Sciatic nerve (tissue), 2 donors: ENCODE measurements at regions not wholly inside any gene's neighbourhood (a gene's known extent, or its start where the extent isn't known, plus 50 kb on each side); places are given as distances from the start of the nearest gene placed in this dataset.

Source experiments
- ATAC-seq: fragments of 200-7000 bp; cut with Tn5 transposase; one replicate; pipeline ENCODE4 v1.9.1; 2020; ENCODE audit warnings: mild to moderate bottlenecking, moderate library complexity
- DNase-seq: peaks from one replicate; pipeline ENCODE4 v3.0.0-alpha.2; 2020; ENCODE audit warnings: low spot score
- intact Hi-C: fragments of 100-400 bp; cut with DNase I; formaldehyde crosslinking; loops from one replicate; pipeline ENCODE4 v1.14.2; 2022
- donor health status: DM: no; HTN: no; CAD: no.
- donor health status: DM: no; HTN: no; CAD: no.

DNA sequence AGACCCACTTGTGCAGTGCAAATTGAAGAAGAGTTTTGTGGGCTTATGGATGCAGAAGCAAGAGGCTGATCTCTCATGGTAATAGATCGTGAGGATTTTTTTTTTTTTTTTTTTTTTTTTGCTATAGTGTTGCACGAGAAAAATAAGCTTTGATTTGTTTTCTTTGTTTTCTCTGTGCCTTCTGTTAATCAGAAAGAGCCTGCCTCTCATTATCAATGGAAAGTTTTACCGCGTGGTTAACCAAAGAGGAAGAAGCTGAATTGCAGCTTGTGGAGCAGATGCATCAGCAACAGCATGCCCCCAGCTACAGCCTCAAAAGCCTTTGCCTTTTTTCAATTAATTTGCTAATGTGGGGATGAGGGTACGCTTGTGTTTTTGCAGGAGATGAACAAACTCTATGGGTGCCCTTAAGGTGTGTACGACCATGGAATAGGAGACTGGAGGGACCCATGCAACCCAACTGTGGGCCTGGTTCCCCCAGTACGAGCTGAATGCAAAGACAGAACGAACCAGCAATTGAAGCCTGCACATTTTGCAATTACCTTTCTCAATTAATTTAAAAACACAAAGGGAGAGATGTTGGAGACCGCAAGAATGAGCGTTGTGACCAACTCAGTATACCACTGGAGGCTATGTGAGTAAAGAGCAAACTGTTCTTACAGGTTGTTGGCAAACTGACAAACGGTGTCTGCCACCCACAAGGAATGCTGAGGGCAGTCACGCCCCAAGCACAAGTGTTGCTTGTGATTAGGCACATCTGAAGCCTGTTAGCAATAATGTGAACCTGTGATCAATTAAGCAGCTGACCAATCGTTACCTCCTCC, 58.6 kb upstream of the SPRY2 start:
- intact Hi-C loops: no loop called here
- ATAC-seq: no peak
- DNase-seq: no peak
